Transverse colon (tissue), 4 donors: ENCODE measurements at regions not wholly inside any gene's neighbourhood (a gene's known extent, or its start where the extent isn't known, plus 50 kb on each side); places are given as distances from the start of the nearest gene placed in this dataset.

Experiments
- DNase-seq: peaks from one replicate; pipeline ENCODE4 v3.0.0-alpha.2; 2019
- H3K27ac ChIP-seq, 4 donors: fragments of 200-600 bp; sonication (generic); 2 replicates each; pipeline ENCODE4 v1.5.1; 2016 to 2018; ENCODE audit warnings: inconsistent platforms in 4 of 4
- H3K27me3 ChIP-seq: fragments of 200-600 bp; sonication (generic); 2 replicates; pipeline ENCODE4 v1.5.1; 2017; ENCODE audit warnings: inconsistent platforms
- H3K36me3 ChIP-seq, 4 donors: fragments of 200-600 bp; sonication (generic); 2 replicates each; pipeline ENCODE4 v1.5.1; 2017 to 2019; ENCODE audit warnings: inconsistent platforms in 4 of 4
- H3K4me1 ChIP-seq, 4 donors: fragments of 200-600 bp; sonication (generic); 2 replicates each; pipeline ENCODE4 v1.5.1; 2017 to 2020; ENCODE audit warnings: inconsistent platforms in 4 of 4
- H3K4me3 ChIP-seq, 4 donors: fragments of 200-600 bp; sonication (generic); 1 replicate in 1 of 4; 2 replicates in 3 of 4; pipeline versions ENCODE4 v1.5.1 to v1.6.1; 2017 to 2019; ENCODE audit warnings: inconsistent platforms in 4 of 4
- H3K9me3 ChIP-seq, 2 donors: fragments of 200-600 bp; sonication (generic); 2 replicates each; pipeline ENCODE4 v1.5.1; 2017 to 2019; ENCODE audit warnings: inconsistent platforms in 2 of 2
- CTCF ChIP-seq, 5 experiments: fragments of 200-600 bp in 3 of 5; fragments of 450-650 bp in 2 of 5; sonication (generic) in 3 of 5; IDR thresholded peaks; 1 replicate in 2 of 5; 2 replicates in 3 of 5; pipeline ENCODE4 v1.5.1; 2016 to 2017; ENCODE audit warnings: antibody characterized with exemption in 5 of 5, inconsistent platforms in 3 of 5, mild to moderate bottlenecking in 2 of 5, moderate library complexity in 1 of 5
- EP300 ChIP-seq: sonication (generic); formaldehyde crosslinking; IDR thresholded peaks from one replicate; pipeline ENCODE4 v1.6.1; 2017; ENCODE audit warnings: antibody characterized with exemption, low read depth
- POLR2A ChIP-seq: fragments of 450-650 bp; IDR thresholded peaks from one replicate; pipeline ENCODE4 v1.6.1; 2016; ENCODE audit warnings: antibody characterized with exemption, mild to moderate bottlenecking, moderate library complexity
- POLR2AphosphoS5 ChIP-seq, 3 donors: sonication (generic); formaldehyde crosslinking; IDR thresholded peaks; one replicate each; pipeline ENCODE4 v1.6.1; 2016; ENCODE audit warnings: antibody characterized with exemption in 3 of 3
- WGBS, 2 donors: methylation state at CpG; one replicate each; pipeline ENCODE4 v1.1.5; 2018; ENCODE audit warnings: low coverage in 1 of 2; 5-methylcytosine and 5-hydroxymethylcytosine counted together
- in situ Hi-C, 4 donors: fragments of 200-750 bp; cut with MboI; loops; one replicate each; pipeline versions ENCODE4 v1.15.0 to v1.15.1; 2017; ENCODE audit warnings: low sequenced_read_pairs in 3 of 4, low pct_ligation_motif_present in 1 of 4, low pct_unique_long_range_greater_than_20kb in 1 of 4
- intact Hi-C: fragments of 100-400 bp; cut with DNase I; formaldehyde crosslinking; loops from one replicate; pipeline ENCODE4 v1.15.1; 2023; ENCODE audit warnings: low total_unique reads

GRCh38 chr5:157917491-157917890 lies 58.5 kb upstream of the CLINT1 start:
- H3K27me3 ChIP-seq, result no peaks in the 10 kb centered on the region
- no peaks in the 10 kb centered on the region for H3K36me3 ChIP-seq
- in situ Hi-C loops, result no loop called here
- peak overlapping the region; percentile 76 to 84 (median 82) for H3K27ac ChIP-seq
- intact Hi-C loops, result no loop called here
- no peak for DNase-seq
- H3K9me3 ChIP-seq, result no peaks in the 10 kb centered on the region
- no peak overlapping the region for H3K4me3 ChIP-seq
- TF ChIP-seq POLR2A, result no peak
- no peak for TF ChIP-seq POLR2AphosphoS5 (IDR thresholded peaks at IDR 0.05)
- no peak for TF ChIP-seq EP300
- TF ChIP-seq CTCF (IDR thresholded peaks at IDR 0.05), result no peak
- H3K4me1 ChIP-seq, result peaks cover 45 to 75% (median 60%) of the 10 kb centered on the region in 4 donors

- peak; percentile 70 for DNase-seq
- no peaks in the 10 kb centered on the region for H3K9me3 ChIP-seq
- H3K27me3 ChIP-seq, result no peaks in the 10 kb centered on the region
- 33% methylated on average over 4 of the region's 4 CpGs; no CpG with 5 or more reads in 1 of the 2 donors for WGBS, 2 donors
- peaks cover 46 to 73% (median 60%) of the 10 kb centered on the region in 4 donors for H3K4me1 ChIP-seq
- H3K4me3 ChIP-seq, result no peak overlapping the region
- peak overlapping the region; percentile 70 to 76 (median 72) for H3K27ac ChIP-seq
- TF ChIP-seq POLR2A, result no peak
- no peak for TF ChIP-seq POLR2AphosphoS5 (IDR thresholded peaks at IDR 0.05)
- no peak for TF ChIP-seq CTCF (IDR thresholded peaks at IDR 0.05)
- no peak for TF ChIP-seq EP300
- intact Hi-C loops, result no loop called here
- in situ Hi-C loops, result no loop called here
- no peaks in the 10 kb centered on the region for H3K36me3 ChIP-seq
Measured at GRCh38 chr5:157915638-157916037, 56.7 kb upstream of the CLINT1 start.

- H3K4me3 ChIP-seq, result no peak overlapping the region
- 53 to 60% methylated on average over 7 of the region's 7 CpGs for WGBS, 2 donors
- no peaks in the 10 kb centered on the region for H3K9me3 ChIP-seq
- H3K4me1 ChIP-seq, result peaks cover 43 to 61% (median 53%) of the 10 kb centered on the region in 4 donors
- H3K27me3 ChIP-seq, result no peaks in the 10 kb centered on the region
- intact Hi-C loops (no loop called here), in situ Hi-C loops (no loop called here)
- TF ChIP-seq POLR2AphosphoS5 (IDR thresholded peaks at IDR 0.05) (peak in 1 of 3 donors; percentile 32), CTCF (IDR thresholded peaks at IDR 0.05) (no peak)
- H3K27ac ChIP-seq, result peak overlapping the region; percentile 70 to 76 (median 72)
- no peak for DNase-seq
- no peaks in the 10 kb centered on the region for H3K36me3 ChIP-seq
Measured at GRCh38 chr5:157914151-157914788, 55.3 kb upstream of the CLINT1 start.

- no peak for DNase-seq
- 86 to 87% methylated on average over 1 to 2 of the region's 2 CpGs for WGBS, 2 donors
- intact Hi-C loops (no loop called here), in situ Hi-C loops (no loop called here)
- Histone ChIP-seq H3K36me3 (no peaks in the 10 kb centered on the region), H3K27ac (peak overlapping the region; percentile 70 to 76 (median 72)), H3K4me1 (peaks cover 38 to 56% (median 48%) of the 10 kb centered on the region in 4 donors), H3K27me3 (no peaks in the 10 kb centered on the region), H3K4me3 (no peak overlapping the region), H3K9me3 (no peaks in the 10 kb centered on the region)
- TF ChIP-seq EP300, result no peak
- TF ChIP-seq POLR2AphosphoS5 (IDR thresholded peaks at IDR 0.05), result no peak
- no peak for TF ChIP-seq CTCF (IDR thresholded peaks at IDR 0.05)
Measured at GRCh38 chr5:157913575-157913974, 54.6 kb upstream of the CLINT1 start.
